ENCODE measurements at regions not wholly inside any gene's neighbourhood (a gene's known extent, or its start where the extent isn't known, plus 50 kb on each side); places are given as distances from the start of the nearest gene placed in this dataset.

- no peak for DNase-seq
- dilution Hi-C loops (cut with HindIII; ENCODE audit: low sequenced_read_pairs, unreplicated experiment), result no loop called here
- no peak overlapping the region for H4K8ac ChIP-seq (ENCODE audit: low read depth in 2 of 2, low read length in 2 of 2)
Measured at GRCh38 chr18:56034949-56035348, 447.0 kb upstream of the TCF4 start.

More at GRCh38 chr18:56034949-56035348, 447.0 kb upstream of the TCF4 start:
- no peak overlapping the region for H3K4me2 ChIP-seq (ENCODE audit: low read depth, low read length)
- POLR2A ChIA-PET (ENCODE audit: unreplicated experiment), result no interaction called here
- H3K56ac ChIP-seq (ENCODE audit: extremely low read depth, insufficient read depth, low read length), result no peak overlapping the region
- intact Hi-C loops (cut with micrococcal nuclease), result no loop called here
- no CpG with 5 or more reads among the region's 2 CpGs for WGBS, 2 experiments (ENCODE audit: extremely low coverage in 2 of 2, insufficient read length in 1 of 2)
- H2AK9ac ChIP-seq (replicated peaks; ENCODE audit: low read depth, low read length, poor library complexity), result no peak overlapping the region
- no peaks in the 10 kb centered on the region for H4K20me1 ChIP-seq (ENCODE audit: insufficient read depth, low read length)
- H3K23ac ChIP-seq (ENCODE audit: low read depth, low read length), result no peak overlapping the region
- H3K4ac ChIP-seq (ENCODE audit: low read depth, low read length), result no peak overlapping the region
- H2AK5ac ChIP-seq (ENCODE audit: low read depth, low read length), result no peak overlapping the region
- H3K14ac ChIP-seq (replicated peaks; ENCODE audit: low read depth, low read length), result no peak overlapping the region
- no peak overlapping the region for H2BK20ac ChIP-seq (ENCODE audit: low read depth, low read length)
- H3K27ac ChIP-seq (ENCODE audit: insufficient read depth, low read length), result no peak overlapping the region
- H3K18ac ChIP-seq (ENCODE audit: low read depth, low read length), result no peak overlapping the region
- H4K5ac ChIP-seq (ENCODE audit: low read depth, low read length), result no peak overlapping the region
- in situ Hi-C loops (cut with MboI; ENCODE audit: low sequenced_read_pairs), result no loop called here
- no peak for ATAC-seq (ENCODE audit: low read depth)
- TF ChIP-seq RAD21 (IDR thresholded peaks at IDR 0.05; ENCODE audit: low read length) (no peak), MAFK (IDR thresholded peaks at IDR 0.05; ENCODE audit: low read depth, low read length) (no peak), CHD1 (IDR thresholded peaks at IDR 0.05; ENCODE audit: low read depth, low read length) (no peak), MXI1 (IDR thresholded peaks at IDR 0.05; ENCODE audit: borderline replicate concordance, low read depth, low read length) (no peak), MAZ (IDR thresholded peaks at IDR 0.05; ENCODE audit: borderline replicate concordance, low read depth, low read length) (no peak), SMC3 (IDR thresholded peaks at IDR 0.05; ENCODE audit: low read depth, low read length) (no peak), USF2 (IDR thresholded peaks at IDR 0.05; ENCODE audit: low read depth, low read length) (no peak), CEBPB (IDR thresholded peaks at IDR 0.05; ENCODE audit: low read depth, low read length) (no peak), NFE2L2 (IDR thresholded peaks at IDR 0.05; ENCODE audit: low read depth, low read length) (no peak), RCOR1 (IDR thresholded peaks at IDR 0.05; ENCODE audit: insufficient replicate concordance, low read length) (no peak), ELK1 (IDR thresholded peaks at IDR 0.05; ENCODE audit: borderline replicate concordance, low read depth, low read length) (no peak), FOS (IDR thresholded peaks at IDR 0.05; ENCODE audit: low read depth, low read length) (no peak), RFX5 (IDR thresholded peaks at IDR 0.05; ENCODE audit: low read depth, low read length) (no peak), POLR2A (IDR thresholded peaks at IDR 0.05; ENCODE audit: low read depth, low read length) (no peak), BHLHE40 (IDR thresholded peaks at IDR 0.05; ENCODE audit: low read depth, low read length) (no peak)
- H3K4me3 ChIP-seq (ENCODE audit: insufficient read depth, low read depth, low read length), result no peak overlapping the region
- no peaks in the 10 kb centered on the region for H3K9me1 ChIP-seq (ENCODE audit: insufficient read depth, low read length)
- H2AFZ ChIP-seq (replicated peaks; ENCODE audit: low read length, poor library complexity), result no peak overlapping the region
- H3K4me1 ChIP-seq (ENCODE audit: control insufficient read depth, insufficient read depth, low read length), result no peaks in the 10 kb centered on the region
- H4K91ac ChIP-seq (ENCODE audit: insufficient read depth, low read depth, low read length), result no peak overlapping the region
- H3K79me1 ChIP-seq (ENCODE audit: low read depth in 1 of 2, low read length in 2 of 2), result no peaks in the 10 kb centered on the region
- H3K9ac ChIP-seq (ENCODE audit: low read depth, low read length), result no peak overlapping the region
- no peak overlapping the region for H2BK5ac ChIP-seq (ENCODE audit: low read depth, low read length, poor library complexity, severe bottlenecking)
- H3K36me3 ChIP-seq (ENCODE audit: control insufficient read depth, insufficient read depth, low read length), result no peaks in the 10 kb centered on the region
- no peak overlapping the region for H2BK120ac ChIP-seq (ENCODE audit: low read depth, low read length)
- BruUV-seq (replicated peaks), result no TSS peak
- H3K9me3 ChIP-seq (ENCODE audit: control insufficient read depth, insufficient read depth, low read length), result peaks cover 4% of the 10 kb centered on the region; the same call in 1 of the 2 replicates
- CTCF ChIA-PET, result no interaction called here
- no peak overlapping the region for H2BK15ac ChIP-seq (ENCODE audit: low read depth, low read length)
- H3K27me3 ChIP-seq (ENCODE audit: control insufficient read depth, insufficient read depth, low read length), result no peaks in the 10 kb centered on the region

Measured in IMR-90 (cell line).